ENCODE measurements at regions not wholly inside any gene's neighbourhood (a gene's known extent, or its start where the extent isn't known, plus 50 kb on each side); places are given as distances from the start of the nearest gene placed in this dataset.

DNA sequence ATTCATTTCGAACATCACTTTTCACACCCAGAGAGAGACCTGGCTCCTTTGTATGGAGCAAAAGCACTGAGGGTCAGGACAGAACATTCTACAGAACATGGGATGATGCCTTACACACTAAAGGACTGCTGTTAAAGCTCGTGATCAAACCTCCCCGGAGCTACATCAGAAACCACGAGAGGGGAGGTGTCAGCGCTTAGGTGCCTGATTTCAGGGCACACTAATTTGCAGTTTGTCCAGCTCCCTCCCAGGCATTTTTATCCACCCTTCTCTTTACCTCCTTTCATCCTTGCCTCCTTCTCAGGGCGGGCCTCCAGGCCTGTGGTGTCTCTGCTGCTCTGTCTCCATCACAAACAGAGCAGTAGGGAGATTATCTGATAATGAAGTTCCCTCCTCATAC lies 127.5 kb downstream of the VPREB1 start:
- H3K9ac ChIP-seq (replicated peaks in 1 of 4; ENCODE audit: extremely low read depth in 1 of 4, low read depth in 3 of 4, low read length in 3 of 4): no peak overlapping the region
- no peak overlapping the region for H4K5ac ChIP-seq (ENCODE audit: insufficient read length, low read depth, low read length)
- CTCF ChIA-PET (ENCODE audit: partially characterized antibody): interaction anchor here (1.1 to 1.4 kb wide), 8 partner anchors 8 to 166 kb away, joined by 3 to 5 read pairs (median 4); no protein-coding TSS in a partner anchor
- H4K8ac ChIP-seq (ENCODE audit: extremely low read depth, insufficient read depth, low read length): no peak overlapping the region
- H4K91ac ChIP-seq (replicated peaks; ENCODE audit: insufficient read length, low read length): no peak overlapping the region
- H4K20me1 ChIP-seq (replicated peaks in 1 of 2; ENCODE audit: control insufficient read depth in 1 of 2, insufficient read depth in 2 of 2, low read length in 2 of 2): peaks cover 1 to 3% of the 10 kb centered on the region in 2 experiments
- H3K79me1 ChIP-seq (ENCODE audit: low read depth, low read length): no peaks in the 10 kb centered on the region
- no peak overlapping the region for H2BK120ac ChIP-seq (replicated peaks; ENCODE audit: low read depth, low read length)
- POLR2A ChIA-PET (ENCODE audit: partially characterized antibody): no interaction called here
- no peak overlapping the region for H3K4me3 ChIP-seq (ENCODE audit: extremely low read depth in 1 of 4, insufficient read depth in 2 of 4, low read depth in 3 of 4, low read length in 4 of 4)
- H3K56ac ChIP-seq (replicated peaks; ENCODE audit: insufficient read length, low read depth, low read length): no peak overlapping the region
- no peak overlapping the region for H3K23ac ChIP-seq (ENCODE audit: insufficient read length)
- no peak overlapping the region for H2AK5ac ChIP-seq (ENCODE audit: low read depth, low read length)
- no peaks in the 10 kb centered on the region for H3K9me3 ChIP-seq (ENCODE audit: insufficient read depth in 2 of 2, low read depth in 1 of 2, low read length in 1 of 2)
- TF ChIP-seq HDAC2 (IDR thresholded peaks at IDR 0.05; ENCODE audit: borderline replicate concordance in 1 of 2, low read depth in 2 of 2, low read length in 2 of 2) (no peak), SIX5 (IDR thresholded peaks at IDR 0.05; ENCODE audit: low read depth, low read length) (no peak), TBP (IDR thresholded peaks at IDR 0.05; ENCODE audit: low read depth, low read length) (no peak), EZH2 (IDR thresholded peaks at IDR 0.05; ENCODE audit: low read depth, low read length, severe bottlenecking) (no peak), RAD21 (IDR thresholded peaks at IDR 0.05 in 1 of 2, conservative IDR thresholded peaks at IDR 0.05 in 1 of 2; ENCODE audit: low read depth in 2 of 2, low read length in 2 of 2) (no peak), HDAC6 (IDR thresholded peaks at IDR 0.05; ENCODE audit: low read depth, low read length) (no peak), CREB1 (IDR thresholded peaks at IDR 0.05) (no peak)
- TF ChIP-seq, protein P1, sequence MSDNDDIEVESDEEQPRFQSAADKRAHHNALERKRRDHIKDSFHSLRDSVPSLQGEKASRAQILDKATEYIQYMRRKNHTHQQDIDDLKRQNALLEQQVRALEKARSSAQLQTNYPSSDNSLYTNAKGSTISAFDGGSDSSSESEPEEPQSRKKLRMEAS (IDR thresholded peaks at IDR 0.05): no peak
- no peak overlapping the region for H3K4ac ChIP-seq (replicated peaks; ENCODE audit: insufficient read length, low read depth, low read length)
- WGBS, 2 experiments (ENCODE audit: extremely low coverage in 1 of 2, insufficient coverage in 1 of 2, insufficient read length in 1 of 2, insufficient replicate concordance in 2 of 2, low coverage in 1 of 2, low lambda C conversion rate in 2 of 2, missing lambda C conversion rate in 1 of 2): 67% methylated on average over 6 of the region's 6 CpGs; no CpG with 5 or more reads in 1 of the 2 experiments
- H2AFZ ChIP-seq (ENCODE audit: low read length): no peak overlapping the region
- DNase-seq (ENCODE audit: low read depth in 1 of 2, low spot score in 2 of 2) (no peak), FAIRE-seq (no peak)
- H3K23me2 ChIP-seq (ENCODE audit: low read depth, low read length): no peaks in the 10 kb centered on the region
- no peak overlapping the region for H2BK5ac ChIP-seq (ENCODE audit: low read depth, low read length)
- no peak overlapping the region for H3K14ac ChIP-seq (ENCODE audit: insufficient read length)
- H3K36me3 ChIP-seq (ENCODE audit: control insufficient read depth in 2 of 4, insufficient read depth in 4 of 4, low read length in 3 of 4): no peaks in the 10 kb centered on the region
- H3K4me2 ChIP-seq (ENCODE audit: insufficient read depth in 1 of 2, low read depth in 2 of 2, low read length in 2 of 2): no peak overlapping the region
- H2BK12ac ChIP-seq (ENCODE audit: low read depth, low read length): no peak overlapping the region
- H3K79me2 ChIP-seq (ENCODE audit: control insufficient read depth in 1 of 2, insufficient read depth in 2 of 2, low read length in 2 of 2): no peaks in the 10 kb centered on the region
- no peak overlapping the region for H3K18ac ChIP-seq (ENCODE audit: extremely low read depth, low read length)
- H3K27me3 ChIP-seq (replicated peaks in 1 of 4; ENCODE audit: control insufficient read depth in 3 of 4, extremely low read depth in 1 of 4, insufficient read depth in 3 of 4, low read length in 3 of 4): peaks cover 83 to 100% (median 99%) of the 10 kb centered on the region in 4 experiments
- no peak overlapping the region for H2BK20ac ChIP-seq (ENCODE audit: low read length)
- no peaks in the 10 kb centered on the region for H3K4me1 ChIP-seq (replicated peaks in 1 of 4; ENCODE audit: control insufficient read depth in 3 of 4, insufficient read depth in 4 of 4, low read length in 3 of 4)
- no peak overlapping the region for H2BK15ac ChIP-seq (ENCODE audit: low read length)
- H3K27ac ChIP-seq (ENCODE audit: low read depth, low read length): no peak overlapping the region

All from H1 (cell line).